ENCODE measurements at regions not wholly inside any gene's neighbourhood (a gene's known extent, or its start where the extent isn't known, plus 50 kb on each side); places are given as distances from the start of the nearest gene placed in this dataset.

GRCh38 chr6:10237298-10238038 lies 177.4 kb downstream of the TFAP2A start:
- no peak for DNase-seq (ENCODE audit: low read depth)

- DNase-seq (ENCODE audit: low read depth) = no peak
These were observed 179.5 kb downstream of the TFAP2A start for GRCh38 chr6:10235344-10235743.

- no peak for DNase-seq (ENCODE audit: low read depth)
These were observed 184.3 kb downstream of the TFAP2A start for GRCh38 chr6:10230531-10230930.

- no peak for DNase-seq (ENCODE audit: low read depth)
These were observed 191.0 kb downstream of the TFAP2A start for GRCh38 chr6:10223841-10224240.

- no peak for DNase-seq (ENCODE audit: low read depth)
These were observed 193.7 kb downstream of the TFAP2A start for GRCh38 chr6:10221178-10221577.

GRCh38 chr6:10219510-10219909 lies 195.4 kb downstream of the TFAP2A start:
- no peak for DNase-seq (ENCODE audit: low read depth)

- no peak for DNase-seq (ENCODE audit: low read depth)
These were observed 197.8 kb downstream of the TFAP2A start for GRCh38 chr6:10217111-10217510.

- no peak for DNase-seq (ENCODE audit: low read depth)
These were observed 199.4 kb downstream of the TFAP2A start for GRCh38 chr6:10215326-10216110.

- DNase-seq (ENCODE audit: low read depth) = no peak
These were observed 204.8 kb downstream of the TFAP2A start for GRCh38 chr6:10210052-10210451.

GRCh38 chr6:10205892-10206291 lies 209.0 kb downstream of the TFAP2A start:
- no peak for DNase-seq (ENCODE audit: low read depth)

GRCh38 chr6:10205120-10205519 lies 209.8 kb downstream of the TFAP2A start:
- DNase-seq (ENCODE audit: low read depth) = no peak

GRCh38 chr6:10203651-10204050 lies 211.2 kb downstream of the TFAP2A start:
- no peak for DNase-seq (ENCODE audit: low read depth)

GRCh38 chr6:10202581-10202980 lies 212.3 kb downstream of the TFAP2A start:
- DNase-seq (ENCODE audit: low read depth) = no peak

GRCh38 chr6:10201606-10202510 lies 213.0 kb downstream of the TFAP2A start:
- DNase-seq (ENCODE audit: low read depth) = no peak

- DNase-seq (ENCODE audit: low read depth) = no peak
These were observed 218.8 kb downstream of the TFAP2A start for GRCh38 chr6:10196090-10196489.

- DNase-seq (ENCODE audit: low read depth) = no peak
These were observed 219.8 kb downstream of the TFAP2A start for GRCh38 chr6:10194816-10195672.

- DNase-seq (ENCODE audit: low read depth) = no peak
These were observed 221.6 kb downstream of the TFAP2A start for GRCh38 chr6:10193321-10193720.

GRCh38 chr6:10190042-10190441 lies 224.8 kb downstream of the TFAP2A start:
- DNase-seq (ENCODE audit: low read depth) = no peak

- no peak for DNase-seq (ENCODE audit: low read depth)
These were observed 230.3 kb downstream of the TFAP2A start for GRCh38 chr6:10184371-10185227.

Data from activated T-helper 9 cell treated with anti-CD3 and anti-CD28 coated beads, Interleukin-2, amount 50 U/mL, for 16 hours (primary cell).